H1 (cell line): ENCODE measurements at regions not wholly inside any gene's neighbourhood (a gene's known extent, or its start where the extent isn't known, plus 50 kb on each side); places are given as distances from the start of the nearest gene placed in this dataset.

ENCODE experiments used
- CTCF ChIA-PET: fragments of 300-600 bp; sonication (Branson Sonifier 250); formaldehyde crosslinking; loops from one replicate; lab custom pipeline; 2021; ENCODE audit not compliant: partially characterized antibody; lab: Charles Lee
- POLR2A ChIA-PET: fragments of 300-600 bp; sonication (Branson Sonifier 250); formaldehyde crosslinking; loops from one replicate; lab custom pipeline; 2021; ENCODE audit warnings: inconsistent platforms; ENCODE audit not compliant: partially characterized antibody; lab: Charles Lee
- DNase-seq, 2 experiments: peaks; one replicate each; pipeline versions ENCODE4 v3.0.0 to v3.0.0-alpha.2; 2010 to 2022; ENCODE audit warnings: low spot score in 2 of 2, low read depth in 1 of 2, mixed read lengths in 1 of 2
- FAIRE-seq: peaks from 2 replicates; lab custom pipeline; 2011; peaks lifted over from hg19 to GRCh38; lab: Jason Lieb, UNC
- H2AFZ ChIP-seq: 2 replicates; pipeline ENCODE4 v1.8.1; 2012; ENCODE audit warnings: low read length, inconsistent platforms
- H2AK5ac ChIP-seq: 2 replicates; pipeline ENCODE4 v1.6.1; 2013; ENCODE audit warnings: low read depth, low read length
- H2BK120ac ChIP-seq: replicated peaks from 2 replicates; pipeline ENCODE3; 2013; ENCODE audit warnings: low read depth, low read length, inconsistent platforms
- H2BK12ac ChIP-seq: 2 replicates; pipeline ENCODE4 v1.6.1; 2013; ENCODE audit warnings: low read depth, low read length
- H2BK15ac ChIP-seq: 2 replicates; pipeline ENCODE4 v1.6.1; 2013; ENCODE audit warnings: low read length
- H2BK20ac ChIP-seq: 2 replicates; pipeline ENCODE4 v1.6.1; 2013; ENCODE audit warnings: low read length
- H2BK5ac ChIP-seq: 2 replicates; pipeline ENCODE4 v1.6.1; 2013; ENCODE audit warnings: low read depth, low read length
- H3K14ac ChIP-seq: 2 replicates; pipeline ENCODE4 v1.6.1; 2013; ENCODE audit warnings: inconsistent platforms; ENCODE audit not compliant: insufficient read length
- H3K18ac ChIP-seq: 2 replicates; pipeline ENCODE4 v1.6.1; 2013; ENCODE audit warnings: low read length; ENCODE audit errors: extremely low read depth
- H3K23ac ChIP-seq: 2 replicates; pipeline ENCODE4 v1.6.1; 2013; ENCODE audit warnings: inconsistent platforms; ENCODE audit not compliant: insufficient read length
- H3K23me2 ChIP-seq: 2 replicates; pipeline ENCODE4 v1.6.1; 2013; ENCODE audit warnings: low read depth, low read length
- H3K27ac ChIP-seq: 2 replicates; pipeline ENCODE4 v1.6.1; 2011; ENCODE audit warnings: low read depth, low read length, inconsistent platforms
- H3K27me3 ChIP-seq, 4 experiments: replicated peaks in 1 of 4; 1 replicate in 1 of 4; 2 replicates in 3 of 4; pipeline versions ENCODE4 v1.6.1 to v1.8.1; 2011 to 2013; ENCODE audit warnings: low read length in 3 of 4, mild to moderate bottlenecking in 3 of 4, inconsistent platforms in 2 of 4, mixed read lengths in 2 of 4, moderate library complexity in 1 of 4; ENCODE audit not compliant: control insufficient read depth in 3 of 4, insufficient read depth in 3 of 4; ENCODE audit errors: extremely low read depth in 1 of 4
- H3K36me3 ChIP-seq, 4 experiments: 2 replicates each; pipeline versions ENCODE4 v1.6.1 to v1.8.1; 2011 to 2013; ENCODE audit warnings: mild to moderate bottlenecking in 4 of 4, low read length in 3 of 4, moderate library complexity in 2 of 4, control low read depth in 1 of 4, inconsistent platforms in 1 of 4; ENCODE audit not compliant: insufficient read depth in 4 of 4, control insufficient read depth in 2 of 4
- H3K4ac ChIP-seq: replicated peaks from 2 replicates; pipeline ENCODE3; 2013; ENCODE audit warnings: low read length, low read depth, mixed read lengths, inconsistent platforms; ENCODE audit not compliant: insufficient read length
- H3K4me1 ChIP-seq, 4 experiments: replicated peaks in 1 of 4; 1 replicate in 1 of 4; 2 replicates in 3 of 4; pipeline versions ENCODE4 v1.6.1 to v1.8.1; 2011 to 2013; ENCODE audit warnings: low read length in 3 of 4, inconsistent platforms in 2 of 4, mixed read lengths in 1 of 4; ENCODE audit not compliant: insufficient read depth in 4 of 4, control insufficient read depth in 3 of 4
- H3K4me2 ChIP-seq, 2 experiments: 2 replicates each; pipeline versions ENCODE4 v1.6.1 to v1.8.1; 2011 to 2013; ENCODE audit warnings: low read depth in 2 of 2, low read length in 2 of 2, control low read depth in 1 of 2, inconsistent platforms in 1 of 2, mild to moderate bottlenecking in 1 of 2; ENCODE audit not compliant: insufficient read depth in 1 of 2
- H3K4me3 ChIP-seq, 4 experiments: fragments of 200-600, 300-600 bp in 1 of 4; sonication (generic), shearing (Covaris generic), sonication (Bioruptor Twin) in 1 of 4; 2 replicates each; pipeline versions ENCODE4 v1.5.1 to v1.8.1; 2011 to 2016; ENCODE audit warnings: low read length in 4 of 4, low read depth in 3 of 4, control low read depth in 2 of 4, inconsistent platforms in 2 of 4, mild to moderate bottlenecking in 2 of 4, mixed read lengths in 1 of 4, moderate library complexity in 1 of 4; ENCODE audit not compliant: insufficient read depth in 2 of 4; ENCODE audit errors: extremely low read depth in 1 of 4
- H3K56ac ChIP-seq: replicated peaks from 2 replicates; pipeline ENCODE3; 2013; ENCODE audit warnings: low read depth, mild to moderate bottlenecking, mixed read lengths, low read length, inconsistent platforms; ENCODE audit not compliant: insufficient read length
- H3K79me1 ChIP-seq: 2 replicates; pipeline ENCODE4 v1.6.1; 2013; ENCODE audit warnings: low read depth, low read length, control low read depth
- H3K79me2 ChIP-seq, 2 experiments: 2 replicates each; pipeline versions ENCODE4 v1.6.1 to v1.8.1; 2012 to 2013; ENCODE audit warnings: low read length in 2 of 2, mild to moderate bottlenecking in 2 of 2, inconsistent platforms in 1 of 2; ENCODE audit not compliant: insufficient read depth in 2 of 2, control insufficient read depth in 1 of 2
- H3K9ac ChIP-seq, 4 experiments: replicated peaks in 1 of 4; 1 replicate in 1 of 4; 2 replicates in 3 of 4; pipeline versions ENCODE4 v1.6.1 to v1.8.1; 2011 to 2013; ENCODE audit warnings: low read depth in 3 of 4, low read length in 3 of 4, control low read depth in 2 of 4, mild to moderate bottlenecking in 2 of 4, moderate library complexity in 2 of 4, inconsistent platforms in 1 of 4; ENCODE audit errors: extremely low read depth in 1 of 4
- H3K9me3 ChIP-seq, 2 experiments: 2 replicates each; pipeline versions ENCODE4 v1.6.1 to v1.8.1; 2012 to 2013; ENCODE audit warnings: mild to moderate bottlenecking in 2 of 2, moderate library complexity in 2 of 2, control low read depth in 1 of 2, inconsistent platforms in 1 of 2, low read depth in 1 of 2, low read length in 1 of 2, mixed read lengths in 1 of 2; ENCODE audit not compliant: insufficient read depth in 2 of 2
- H4K20me1 ChIP-seq, 2 experiments: replicated peaks in 1 of 2; 2 replicates each; pipeline versions ENCODE3 to v1.8.1; 2011 to 2013; ENCODE audit warnings: inconsistent platforms in 2 of 2, low read length in 2 of 2, mild to moderate bottlenecking in 1 of 2; ENCODE audit not compliant: insufficient read depth in 2 of 2, control insufficient read depth in 1 of 2
- H4K5ac ChIP-seq: 2 replicates; pipeline ENCODE4 v1.6.1; 2013; ENCODE audit warnings: low read length, low read depth, mixed read lengths, inconsistent platforms; ENCODE audit not compliant: insufficient read length
- H4K8ac ChIP-seq: 2 replicates; pipeline ENCODE4 v1.8.0; 2013; ENCODE audit warnings: mild to moderate bottlenecking, moderate library complexity, low read length, inconsistent platforms; ENCODE audit not compliant: insufficient read depth; ENCODE audit errors: extremely low read depth
- H4K91ac ChIP-seq: replicated peaks from 2 replicates; pipeline ENCODE3; 2013; ENCODE audit warnings: low read length, mixed read lengths, inconsistent platforms; ENCODE audit not compliant: insufficient read length
- CEBPB ChIP-seq: IDR thresholded peaks from 2 replicates; pipeline ENCODE4 v1.6.1; 2012; ENCODE audit warnings: low read depth, low read length
- EP300 ChIP-seq, 2 experiments: IDR thresholded peaks; 1 replicate in 1 of 2; 2 replicates in 1 of 2; pipeline ENCODE4 v1.6.1; 2011 to 2012; ENCODE audit warnings: low read depth in 2 of 2, low read length in 2 of 2, mild to moderate bottlenecking in 2 of 2, borderline replicate concordance in 1 of 2, inconsistent platforms in 1 of 2, moderate library complexity in 1 of 2
- GABPA ChIP-seq: IDR thresholded peaks from 2 replicates; pipeline ENCODE4 v1.6.1; 2011; ENCODE audit warnings: mild to moderate bottlenecking, low read length, moderate library complexity, borderline replicate concordance; ENCODE audit not compliant: insufficient read depth
- HDAC2 ChIP-seq, 2 experiments: fragments of 300-600 bp in 1 of 2; sonication (generic) in 1 of 2; IDR thresholded peaks; 2 replicates each; pipeline ENCODE4 v1.6.1; 2011 to 2012; ENCODE audit warnings: low read depth in 2 of 2, low read length in 2 of 2, mild to moderate bottlenecking in 2 of 2, moderate library complexity in 2 of 2, borderline replicate concordance in 1 of 2, inconsistent platforms in 1 of 2
- KDM5A ChIP-seq: fragments of 200-600 bp; IDR thresholded peaks from 2 replicates; pipeline ENCODE4 v1.7.1; 2012; ENCODE audit warnings: mild to moderate bottlenecking, low read length, inconsistent platforms, mixed read lengths
- NANOG ChIP-seq: IDR thresholded peaks from 2 replicates; pipeline ENCODE4 v1.6.1; 2011; ENCODE audit warnings: low read length, low read depth, mild to moderate bottlenecking, inconsistent platforms; ENCODE audit not compliant: insufficient read depth, poor library complexity, severe bottlenecking
- PHF8 ChIP-seq: fragments of 200-600 bp; sonication (generic); conservative IDR thresholded peaks from 2 replicates; pipeline ENCODE4 v1.7.1; 2012; ENCODE audit warnings: low read depth, mild to moderate bottlenecking, inconsistent platforms, low read length, moderate library complexity
- POU5F1 ChIP-seq: IDR thresholded peaks from 2 replicates; pipeline ENCODE4 v1.6.1; 2011; ENCODE audit warnings: low read depth, mild to moderate bottlenecking, low read length, moderate library complexity
- RFX5 ChIP-seq: IDR thresholded peaks from 2 replicates; pipeline ENCODE4 v1.6.1; 2011; ENCODE audit warnings: low read depth, low read length, improper control_type of control experiment, borderline replicate concordance
- RNF2 ChIP-seq: fragments of 200-900, 300-1000 bp; sonication (generic); IDR thresholded peaks from 2 replicates; pipeline ENCODE4 v1.7.1; 2016; ENCODE audit warnings: borderline replicate concordance, low read depth, mild to moderate bottlenecking, antibody characterized with exemption, low read length; ENCODE audit not compliant: poor library complexity, severe bottlenecking; ENCODE audit errors: missing control alignments
- SAP30 ChIP-seq: fragments of 300-600 bp; sonication (generic); IDR thresholded peaks from 2 replicates; pipeline ENCODE4 v1.7.1; 2012; ENCODE audit warnings: low read length, moderate library complexity, mild to moderate bottlenecking, inconsistent platforms; ENCODE audit not compliant: insufficient read depth, insufficient replicate concordance
- TCF12 ChIP-seq: IDR thresholded peaks from 2 replicates; pipeline ENCODE4 v1.6.1; 2011; ENCODE audit warnings: low read depth, mild to moderate bottlenecking, low read length
- WGBS, 2 experiments: shearing (Covaris generic) in 1 of 2; methylation state at CpG; one replicate each; pipeline versions ENCODE4 v1.1.6 to v1.1.7; 2013 to 2015; ENCODE audit warnings: low lambda C conversion rate in 2 of 2, mixed read lengths in 2 of 2, inconsistent platforms in 1 of 2, low coverage in 1 of 2, missing lambda C conversion rate in 1 of 2; ENCODE audit not compliant: insufficient replicate concordance in 2 of 2, insufficient coverage in 1 of 2, insufficient read length in 1 of 2; ENCODE audit errors: extremely low coverage in 1 of 2, missing lambda C conversion rate in 1 of 2; 5-methylcytosine and 5-hydroxymethylcytosine counted together

- Histone ChIP-seq H3K56ac (no peak overlapping the region), H3K4me1 (no peaks in the 10 kb centered on the region; a peak in 2 of 7 replicates), H2AK5ac (no peak overlapping the region), H3K79me2 (no peaks in the 10 kb centered on the region), H4K20me1 (no peaks in the 10 kb centered on the region), H4K91ac (no peak overlapping the region), H3K4me3 (no peak overlapping the region), H4K8ac (no peak overlapping the region), H2BK5ac (no peak overlapping the region), H3K27me3 (no peaks in the 10 kb centered on the region), H2AFZ (0 out of 2 replicates have a peak overlapping the region, but pooled peaks have one; percentile 46), H2BK120ac (no peak overlapping the region), H3K4me2 (no peak overlapping the region), H3K9me3 (0 out of 4 replicates have a peak, but pooled peaks cover 0 to 4% of the 10 kb centered on the region in 2 experiments), H4K5ac (no peak overlapping the region), H2BK20ac (no peak overlapping the region), H3K18ac (no peak overlapping the region), H3K23ac (no peak overlapping the region), H2BK12ac (no peak overlapping the region), H3K14ac (no peak overlapping the region), H3K79me1 (no peaks in the 10 kb centered on the region), H2BK15ac (no peak overlapping the region), H3K4ac (no peak overlapping the region), H3K9ac (no peak overlapping the region), H3K23me2 (no peaks in the 10 kb centered on the region), H3K36me3 (no peaks in the 10 kb centered on the region), H3K27ac (no peak overlapping the region)
- DNase-seq: no peak
- WGBS, 2 experiments: 88% methylated on average over 6 of the region's 6 CpGs; no CpG with 5 or more reads in 1 of the 2 experiments
- ChIA-PET POLR2A (no interaction called here), CTCF (no interaction called here)
- FAIRE-seq: no peak
- TF ChIP-seq NANOG (no peak), POU5F1 (no peak), TCF12 (no peak), EP300 (IDR thresholded peaks at IDR 0.05; ENCODE audit: borderline replicate concordance in 1 of 2, low read depth in 2 of 2, low read length in 2 of 2) (no peak), CEBPB (no peak), KDM5A (no peak), RNF2 (no peak), GABPA (no peak), HDAC2 (IDR thresholded peaks at IDR 0.05; ENCODE audit: borderline replicate concordance in 1 of 2, low read depth in 2 of 2, low read length in 2 of 2) (no peak), RFX5 (no peak), SAP30 (no peak), PHF8 (no peak)
Measured at GRCh38 chr6:156273065-156273711, 504.0 kb upstream of the ARID1B start.
